Cardiac fibroblast (primary cell): ENCODE measurements at regions not wholly inside any gene's neighbourhood (a gene's known extent, or its start where the extent isn't known, plus 50 kb on each side); places are given as distances from the start of the nearest gene placed in this dataset.

ENCODE experiments used
- DNase-seq, 2 donors: peaks; one replicate each; pipeline versions ENCODE4 v3.0.0 to v3.0.0-alpha.2; 2010; ENCODE audit warnings: low read depth in 2 of 2
- H3K4me3 ChIP-seq, 2 donors: replicated peaks in 1 of 2; 1 replicate in 1 of 2; 2 replicates in 1 of 2; pipeline ENCODE4 v1.5.1; 2011; ENCODE audit warnings: low read depth in 2 of 2, low read length in 2 of 2, mild to moderate bottlenecking in 2 of 2, moderate library complexity in 1 of 2
- TF ChIP-seq, protein P1 (sequence below): IDR thresholded peaks from one replicate; pipeline ENCODE4 v1.5.1; 2011; ENCODE audit warnings: low read depth, mild to moderate bottlenecking, low read length, inconsistent platforms

GRCh38 chr17:33679595-33679994, 386.5 kb upstream of the ASIC2 start:
- TF ChIP-seq, protein P1, sequence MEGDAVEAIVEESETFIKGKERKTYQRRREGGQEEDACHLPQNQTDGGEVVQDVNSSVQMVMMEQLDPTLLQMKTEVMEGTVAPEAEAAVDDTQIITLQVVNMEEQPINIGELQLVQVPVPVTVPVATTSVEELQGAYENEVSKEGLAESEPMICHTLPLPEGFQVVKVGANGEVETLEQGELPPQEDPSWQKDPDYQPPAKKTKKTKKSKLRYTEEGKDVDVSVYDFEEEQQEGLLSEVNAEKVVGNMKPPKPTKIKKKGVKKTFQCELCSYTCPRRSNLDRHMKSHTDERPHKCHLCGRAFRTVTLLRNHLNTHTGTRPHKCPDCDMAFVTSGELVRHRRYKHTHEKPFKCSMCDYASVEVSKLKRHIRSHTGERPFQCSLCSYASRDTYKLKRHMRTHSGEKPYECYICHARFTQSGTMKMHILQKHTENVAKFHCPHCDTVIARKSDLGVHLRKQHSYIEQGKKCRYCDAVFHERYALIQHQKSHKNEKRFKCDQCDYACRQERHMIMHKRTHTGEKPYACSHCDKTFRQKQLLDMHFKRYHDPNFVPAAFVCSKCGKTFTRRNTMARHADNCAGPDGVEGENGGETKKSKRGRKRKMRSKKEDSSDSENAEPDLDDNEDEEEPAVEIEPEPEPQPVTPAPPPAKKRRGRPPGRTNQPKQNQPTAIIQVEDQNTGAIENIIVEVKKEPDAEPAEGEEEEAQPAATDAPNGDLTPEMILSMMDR, result no peak
- no peak for DNase-seq
- H3K4me3 ChIP-seq, result no peak overlapping the region

GRCh38 chr17:33680472-33680871, 387.4 kb upstream of the ASIC2 start:
- DNase-seq, result no peak
- TF ChIP-seq, protein P1, result no peak
- H3K4me3 ChIP-seq, result no peak overlapping the region

DNA sequence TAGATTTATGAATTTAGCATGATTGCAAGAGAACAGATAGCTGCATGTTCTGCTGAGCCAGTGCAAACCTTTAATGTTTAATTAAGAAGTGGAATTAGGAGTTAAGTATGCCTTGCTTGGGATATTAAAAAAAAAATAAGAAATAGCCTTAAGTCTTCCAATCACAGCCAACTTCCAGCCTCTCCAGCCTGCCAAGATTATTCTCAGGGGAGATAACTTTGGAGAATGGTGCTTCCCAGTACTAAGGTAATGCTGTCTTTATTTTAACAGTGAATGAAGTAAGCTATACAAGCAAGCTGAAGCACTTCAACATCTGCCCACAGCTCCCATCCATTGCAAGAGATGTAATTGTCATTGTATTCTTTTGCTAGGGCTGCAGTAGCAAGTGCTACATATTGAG, 389.5 kb upstream of the ASIC2 start:
- DNase-seq, result no peak
- H3K4me3 ChIP-seq, result no peak overlapping the region
- TF ChIP-seq, protein P1, result no peak

- DNase-seq, result no peak
- TF ChIP-seq, protein P1, result no peak
Measured at GRCh38 chr17:33684735-33685134, 391.6 kb upstream of the ASIC2 start.

GRCh38 chr17:33686171-33686570, 393.1 kb upstream of the ASIC2 start:
- H3K4me3 ChIP-seq, result no peak overlapping the region
- TF ChIP-seq, protein P1, result no peak
- DNase-seq, result no peak

More at GRCh38 chr17:33684735-33685134, 391.6 kb upstream of the ASIC2 start:
- no peak overlapping the region for H3K4me3 ChIP-seq

DNA sequence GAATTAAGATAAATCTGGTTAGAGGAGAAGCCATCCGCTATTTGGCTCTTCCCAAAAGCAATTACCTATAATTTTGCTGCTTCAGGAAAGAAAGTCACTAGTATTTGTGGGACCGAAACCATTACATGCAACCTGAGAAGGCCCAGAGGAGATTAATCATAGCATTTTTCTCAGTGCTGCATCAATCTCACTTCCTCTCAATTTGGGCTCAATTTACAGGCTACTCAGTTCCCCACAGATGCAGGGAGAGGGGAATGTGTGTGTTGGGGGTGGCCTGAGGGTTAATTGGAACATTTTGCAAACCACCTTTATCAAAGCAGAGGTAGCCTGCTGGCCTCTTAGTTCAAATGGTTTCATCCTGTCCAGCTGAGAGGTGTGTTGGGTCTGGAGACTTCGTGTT, 394.7 kb upstream of the ASIC2 start:
- no peak for DNase-seq
- TF ChIP-seq, protein P1, result no peak
- H3K4me3 ChIP-seq, result no peak overlapping the region

DNA sequence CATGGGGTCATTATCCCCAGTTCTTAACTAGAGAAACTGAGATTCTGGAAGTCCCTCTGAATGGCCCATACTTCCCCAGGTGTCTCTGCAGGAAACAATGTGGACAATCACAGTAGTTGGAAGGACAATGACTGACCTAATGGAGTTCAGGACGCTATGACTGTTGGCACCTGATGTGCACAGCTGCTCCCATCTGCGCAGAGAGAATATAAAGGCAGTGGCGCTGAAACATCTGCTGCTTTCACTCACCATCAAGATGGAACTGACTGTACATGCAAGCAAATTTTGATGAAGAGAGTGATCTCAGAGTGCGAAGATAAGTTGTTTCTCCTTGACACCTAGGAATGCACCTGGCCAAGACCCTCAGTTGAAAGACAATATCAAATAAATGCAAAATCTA, 395.7 kb upstream of the ASIC2 start:
- DNase-seq, result no peak
- no peak overlapping the region for H3K4me3 ChIP-seq
- TF ChIP-seq, protein P1, result no peak
